A673 (cell line): ENCODE measurements at regions not wholly inside any gene's neighbourhood (a gene's known extent, or its start where the extent isn't known, plus 50 kb on each side); places are given as distances from the start of the nearest gene placed in this dataset.

Experiments used
- EZH2 ChIP-seq: fragments of 200-600 bp; sonication (generic); IDR thresholded peaks from 2 replicates; pipeline ENCODE4 v1.6.1; 2017; ENCODE audit warnings: borderline replicate concordance, low read depth, mild to moderate bottlenecking, mixed read lengths, antibody characterized with exemption, low read length; ENCODE audit not compliant: poor library complexity, severe bottlenecking
- TF ChIP-seq, protein P1 (sequence below): fragments of 300-800, 200-600 bp; sonication (generic); conservative IDR thresholded peaks from 2 replicates; pipeline ENCODE4 v1.5.1; 2017; ENCODE audit warnings: low read depth, mild to moderate bottlenecking, antibody characterized with exemption, low read length, moderate library complexity, mixed read lengths

DNA sequence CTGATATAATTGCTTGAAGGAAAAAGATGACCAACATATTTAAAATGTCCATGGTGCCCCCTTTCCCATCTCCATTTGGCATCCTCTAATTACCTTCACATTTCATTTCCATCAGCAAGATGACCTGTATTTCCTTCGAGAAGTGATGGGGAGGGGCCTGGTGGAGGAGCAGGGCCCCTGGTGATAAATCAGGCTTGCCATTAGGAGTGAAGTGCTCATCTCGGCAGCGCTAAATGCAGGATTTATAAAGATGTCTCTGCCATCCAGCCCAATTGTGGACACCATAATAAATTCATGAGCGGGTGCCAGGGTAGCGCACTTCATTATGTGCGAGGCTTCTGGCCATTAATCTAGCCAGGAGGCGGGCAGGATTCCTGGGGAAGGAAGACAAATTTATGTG, 101.5 kb upstream of the IRX6 start:
- TF ChIP-seq, protein P1, sequence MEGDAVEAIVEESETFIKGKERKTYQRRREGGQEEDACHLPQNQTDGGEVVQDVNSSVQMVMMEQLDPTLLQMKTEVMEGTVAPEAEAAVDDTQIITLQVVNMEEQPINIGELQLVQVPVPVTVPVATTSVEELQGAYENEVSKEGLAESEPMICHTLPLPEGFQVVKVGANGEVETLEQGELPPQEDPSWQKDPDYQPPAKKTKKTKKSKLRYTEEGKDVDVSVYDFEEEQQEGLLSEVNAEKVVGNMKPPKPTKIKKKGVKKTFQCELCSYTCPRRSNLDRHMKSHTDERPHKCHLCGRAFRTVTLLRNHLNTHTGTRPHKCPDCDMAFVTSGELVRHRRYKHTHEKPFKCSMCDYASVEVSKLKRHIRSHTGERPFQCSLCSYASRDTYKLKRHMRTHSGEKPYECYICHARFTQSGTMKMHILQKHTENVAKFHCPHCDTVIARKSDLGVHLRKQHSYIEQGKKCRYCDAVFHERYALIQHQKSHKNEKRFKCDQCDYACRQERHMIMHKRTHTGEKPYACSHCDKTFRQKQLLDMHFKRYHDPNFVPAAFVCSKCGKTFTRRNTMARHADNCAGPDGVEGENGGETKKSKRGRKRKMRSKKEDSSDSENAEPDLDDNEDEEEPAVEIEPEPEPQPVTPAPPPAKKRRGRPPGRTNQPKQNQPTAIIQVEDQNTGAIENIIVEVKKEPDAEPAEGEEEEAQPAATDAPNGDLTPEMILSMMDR = no peak
- TF ChIP-seq EZH2 = no peak
